SK-N-SH (cell line): ENCODE measurements at regions not wholly inside any gene's neighbourhood (a gene's known extent, or its start where the extent isn't known, plus 50 kb on each side); places are given as distances from the start of the nearest gene placed in this dataset.

ENCODE experiments used
- CTCF ChIA-PET: fragments of 300-600, 350-600 bp; formaldehyde crosslinking; extraction: SDS; loops from one replicate; lab custom pipeline; 2021; lab: Yijun Ruan, JAX
- POLR2A ChIA-PET: fragments of 350-600 bp; sonication (Branson Sonifier 250); formaldehyde crosslinking; extraction: SDS; loops from one replicate; lab custom pipeline; 2020; ENCODE audit warnings: antibody characterized with exemption, inconsistent platforms; lab: Yijun Ruan, JAX
- DNase-seq: peaks from one replicate; pipeline ENCODE4 v3.0.0; 2012
- H2AFZ ChIP-seq: fragments of 200-600 bp; sonication (generic); 2 replicates; pipeline ENCODE4 v1.8.1; 2016; ENCODE audit warnings: antibody characterized with exemption, mild to moderate bottlenecking, low read depth
- H3F3A ChIP-seq: fragments of 200-600 bp; sonication (generic); replicated peaks from 2 replicates; pipeline ENCODE3; 2016; ENCODE audit warnings: antibody characterized with exemption, mild to moderate bottlenecking; ENCODE audit not compliant: insufficient read depth
- H3K27ac ChIP-seq, 2 experiments: fragments of 200-500 bp in 1 of 2; fragments of 200-600 bp in 1 of 2; sonication (Bioruptor generic) in 1 of 2; sonication (generic), shearing (Covaris generic) in 1 of 2; 2 replicates each; pipeline versions ENCODE4 v1.5.1 to v1.6.1; 2014 to 2016; ENCODE audit warnings: low read depth in 2 of 2, inconsistent platforms in 1 of 2, low read length in 1 of 2, mild to moderate bottlenecking in 1 of 2, mixed read lengths in 1 of 2
- H3K27me3 ChIP-seq: fragments of 200-600 bp; sonication (generic), shearing (Covaris generic); 2 replicates; pipeline ENCODE4 v1.6.1; 2016; ENCODE audit warnings: mixed run types; ENCODE audit not compliant: insufficient read depth
- H3K36me3 ChIP-seq, 2 experiments: fragments of 200-500 bp in 1 of 2; fragments of 200-600 bp in 1 of 2; sonication (Bioruptor generic) in 1 of 2; sonication (generic) in 1 of 2; replicated peaks in 1 of 2; 2 replicates each; pipeline versions ENCODE3 to v1.5.1; 2014 to 2016; ENCODE audit warnings: low read length in 1 of 2, mild to moderate bottlenecking in 1 of 2; ENCODE audit not compliant: insufficient read depth in 2 of 2, control insufficient read depth in 1 of 2
- H3K4me1 ChIP-seq, 2 experiments: fragments of 200-500 bp in 1 of 2; fragments of 200-600 bp in 1 of 2; sonication (Bioruptor generic) in 1 of 2; sonication (generic), shearing (Covaris generic) in 1 of 2; 2 replicates each; pipeline versions ENCODE4 v1.5.1 to v1.6.1; 2014 to 2016; ENCODE audit warnings: low read depth in 1 of 2, low read length in 1 of 2, mixed run types in 1 of 2; ENCODE audit not compliant: insufficient read depth in 2 of 2, control insufficient read depth in 1 of 2
- H3K4me2 ChIP-seq: fragments of 200-600 bp; sonication (generic), shearing (Covaris generic); 2 replicates; pipeline ENCODE4 v1.6.1; 2017; ENCODE audit warnings: mixed run types
- H3K4me3 ChIP-seq, 2 experiments: fragments of 200-500 bp in 1 of 2; fragments of 200-600 bp in 1 of 2; sonication (Bioruptor generic) in 1 of 2; sonication (generic), shearing (Covaris generic) in 1 of 2; 2 replicates each; pipeline versions ENCODE4 v1.5.1 to v1.8.1; 2014 to 2016; ENCODE audit warnings: low read depth in 2 of 2, inconsistent platforms in 1 of 2, low read length in 1 of 2, mild to moderate bottlenecking in 1 of 2, mixed read lengths in 1 of 2, moderate library complexity in 1 of 2
- H3K79me2 ChIP-seq: fragments of 200-600 bp; sonication (generic); 2 replicates; pipeline ENCODE4 v1.8.1; 2017; ENCODE audit warnings: mild to moderate bottlenecking; ENCODE audit not compliant: insufficient read depth
- H3K9ac ChIP-seq: fragments of 200-600 bp; sonication (generic); 2 replicates; pipeline ENCODE4 v1.6.1; 2017; ENCODE audit warnings: mixed run types
- H3K9me2 ChIP-seq: fragments of 200-600 bp; sonication (generic); 2 replicates; pipeline ENCODE4 v1.6.1; 2017; ENCODE audit warnings: mixed run types
- H3K9me3 ChIP-seq: fragments of 200-600 bp; sonication (generic); 2 replicates; pipeline ENCODE4 v1.6.1; 2017; ENCODE audit warnings: mixed run types, mild to moderate bottlenecking, moderate library complexity
- H4K20me1 ChIP-seq: fragments of 200-600 bp; sonication (generic); 2 replicates; pipeline ENCODE4 v1.6.1; 2017; ENCODE audit warnings: mild to moderate bottlenecking, mixed run types; ENCODE audit not compliant: insufficient read depth
- FOSL2 ChIP-seq: IDR thresholded peaks from 2 replicates; pipeline ENCODE4 v1.4.0; 2012; ENCODE audit warnings: low read depth, mild to moderate bottlenecking, moderate library complexity, borderline replicate concordance
- FOXM1 ChIP-seq: IDR thresholded peaks from 2 replicates; pipeline ENCODE4 v1.4.0; 2012; ENCODE audit warnings: low read depth, mild to moderate bottlenecking
- GABPA ChIP-seq: IDR thresholded peaks from 2 replicates; pipeline ENCODE4 v1.4.0; 2012; ENCODE audit warnings: low read depth, mild to moderate bottlenecking
- JUND ChIP-seq: IDR thresholded peaks from 2 replicates; pipeline ENCODE4 v1.4.0; 2012
- RCOR1 ChIP-seq: fragments of 150-350 bp; IDR thresholded peaks from 2 replicates; pipeline ENCODE4 v1.6.1; 2017; ENCODE audit warnings: antibody characterized with exemption, low read length
- RFX5 ChIP-seq: IDR thresholded peaks from 2 replicates; pipeline ENCODE4 v1.6.1; 2012; ENCODE audit warnings: mild to moderate bottlenecking, improper control_type of control experiment, low read length
- SIN3A ChIP-seq: IDR thresholded peaks from 2 replicates; pipeline ENCODE4 v1.6.1; 2012; ENCODE audit warnings: low read depth, mild to moderate bottlenecking, low read length, moderate library complexity, borderline replicate concordance
- TAF1 ChIP-seq: IDR thresholded peaks from 2 replicates; pipeline ENCODE4 v1.6.1; 2012; ENCODE audit warnings: low read depth, mild to moderate bottlenecking, low read length, moderate library complexity, borderline replicate concordance
- TCF12 ChIP-seq: IDR thresholded peaks from 2 replicates; pipeline ENCODE4 v1.4.0; 2012
- WGBS: methylation state at CpG from one replicate; pipeline ENCODE4 v1.1.6; 2017; ENCODE audit warnings: low lambda C conversion rate; 5-methylcytosine and 5-hydroxymethylcytosine counted together
- TF ChIP-seq, protein P1 (sequence below): fragments of 200-600 bp; sonication (generic); IDR thresholded peaks from 2 replicates; pipeline ENCODE4 v1.6.1; 2017; ENCODE audit warnings: antibody characterized with exemption, mild to moderate bottlenecking, moderate library complexity
- TF ChIP-seq, protein P2 (sequence below): IDR thresholded peaks from 2 replicates; pipeline ENCODE4 v1.4.0; 2012; ENCODE audit warnings: low read depth, borderline replicate concordance
- TF ChIP-seq, protein P3 (sequence below): IDR thresholded peaks from 2 replicates; pipeline ENCODE4; 2012
- TF ChIP-seq, protein P4 (sequence below): fragments of 150-350 bp; IDR thresholded peaks from 2 replicates; pipeline ENCODE4 v1.6.1; 2017; ENCODE audit warnings: antibody characterized with exemption, low read length, low read depth, borderline replicate concordance

DNA sequence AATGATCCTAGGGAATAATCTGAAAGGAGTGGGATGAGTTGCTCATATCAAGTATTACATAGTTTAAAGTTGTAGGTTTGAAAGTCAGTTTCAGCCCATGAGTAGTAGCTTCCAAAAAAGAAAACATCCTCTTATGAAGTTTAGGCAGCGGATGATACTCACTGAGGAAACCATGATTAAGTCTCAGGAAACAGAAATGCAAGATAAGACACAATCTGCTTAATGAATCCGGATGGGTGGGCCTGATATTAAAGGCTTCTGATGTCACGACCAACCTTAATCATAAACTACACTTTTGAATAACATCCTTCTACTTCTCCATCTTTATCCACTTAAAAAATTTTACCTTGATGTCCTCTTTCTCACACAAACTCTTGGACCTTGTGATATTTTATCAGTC is 61.8 kb downstream of the S1PR1 start (continued):
- TF ChIP-seq TAF1 (no peak), FOSL2 (no peak), JUND (no peak), SIN3A (no peak), RFX5 (no peak)

DNA sequence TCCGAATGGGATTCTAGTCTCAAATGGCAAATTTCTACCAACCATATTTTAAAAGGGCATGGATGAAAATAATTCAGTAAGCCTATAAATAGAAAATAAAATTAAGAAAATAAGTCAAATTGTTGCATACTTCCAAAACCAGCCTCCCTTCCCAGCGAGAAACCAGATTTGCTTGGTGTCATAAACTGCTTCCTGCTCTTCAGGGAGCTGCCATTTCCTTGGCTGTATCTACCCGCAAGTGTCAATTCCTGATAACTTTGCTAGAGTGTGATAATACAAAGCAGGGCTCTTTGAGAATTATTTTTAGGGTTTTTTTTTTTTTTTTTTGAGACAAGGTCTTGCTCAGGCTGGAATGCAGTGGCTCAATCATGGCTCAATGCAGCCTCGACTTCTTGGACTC is 62.3 kb downstream of the S1PR1 start:
- Histone ChIP-seq H3K27me3 (no peaks in the 10 kb centered on the region), H4K20me1 (no peaks in the 10 kb centered on the region), H3K27ac (no peak overlapping the region), H3K9me3 (no peaks in the 10 kb centered on the region), H3K9ac (no peak overlapping the region), H3K4me2 (no peak overlapping the region), H3K4me3 (no peak overlapping the region), H3K79me2 (no peaks in the 10 kb centered on the region), H3F3A (peaks cover 23% of the 10 kb centered on the region), H3K4me1 (peaks cover 8 to 10% of the 10 kb centered on the region in 2 experiments; a peak in 3 of 4 replicates), H2AFZ (no peak overlapping the region), H3K36me3 (no peaks in the 10 kb centered on the region), H3K9me2 (no peaks in the 10 kb centered on the region)
- ChIA-PET POLR2A (no interaction called here), CTCF (interaction anchor here (5.9 kb wide), 1 partner anchor 9 kb away, joined by 61 read pairs; no protein-coding TSS in a partner anchor)
- WGBS = 78% methylated on average over 4 of the region's 4 CpGs
- no peak for DNase-seq
- TF ChIP-seq TCF12 (no peak), GABPA (no peak), RFX5 (no peak), RCOR1 (no peak), FOXM1 (no peak), TAF1 (no peak), FOSL2 (no peak), JUND (no peak)
- TF ChIP-seq, protein P1, sequence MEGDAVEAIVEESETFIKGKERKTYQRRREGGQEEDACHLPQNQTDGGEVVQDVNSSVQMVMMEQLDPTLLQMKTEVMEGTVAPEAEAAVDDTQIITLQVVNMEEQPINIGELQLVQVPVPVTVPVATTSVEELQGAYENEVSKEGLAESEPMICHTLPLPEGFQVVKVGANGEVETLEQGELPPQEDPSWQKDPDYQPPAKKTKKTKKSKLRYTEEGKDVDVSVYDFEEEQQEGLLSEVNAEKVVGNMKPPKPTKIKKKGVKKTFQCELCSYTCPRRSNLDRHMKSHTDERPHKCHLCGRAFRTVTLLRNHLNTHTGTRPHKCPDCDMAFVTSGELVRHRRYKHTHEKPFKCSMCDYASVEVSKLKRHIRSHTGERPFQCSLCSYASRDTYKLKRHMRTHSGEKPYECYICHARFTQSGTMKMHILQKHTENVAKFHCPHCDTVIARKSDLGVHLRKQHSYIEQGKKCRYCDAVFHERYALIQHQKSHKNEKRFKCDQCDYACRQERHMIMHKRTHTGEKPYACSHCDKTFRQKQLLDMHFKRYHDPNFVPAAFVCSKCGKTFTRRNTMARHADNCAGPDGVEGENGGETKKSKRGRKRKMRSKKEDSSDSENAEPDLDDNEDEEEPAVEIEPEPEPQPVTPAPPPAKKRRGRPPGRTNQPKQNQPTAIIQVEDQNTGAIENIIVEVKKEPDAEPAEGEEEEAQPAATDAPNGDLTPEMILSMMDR = no peak
- TF ChIP-seq, protein P2, sequence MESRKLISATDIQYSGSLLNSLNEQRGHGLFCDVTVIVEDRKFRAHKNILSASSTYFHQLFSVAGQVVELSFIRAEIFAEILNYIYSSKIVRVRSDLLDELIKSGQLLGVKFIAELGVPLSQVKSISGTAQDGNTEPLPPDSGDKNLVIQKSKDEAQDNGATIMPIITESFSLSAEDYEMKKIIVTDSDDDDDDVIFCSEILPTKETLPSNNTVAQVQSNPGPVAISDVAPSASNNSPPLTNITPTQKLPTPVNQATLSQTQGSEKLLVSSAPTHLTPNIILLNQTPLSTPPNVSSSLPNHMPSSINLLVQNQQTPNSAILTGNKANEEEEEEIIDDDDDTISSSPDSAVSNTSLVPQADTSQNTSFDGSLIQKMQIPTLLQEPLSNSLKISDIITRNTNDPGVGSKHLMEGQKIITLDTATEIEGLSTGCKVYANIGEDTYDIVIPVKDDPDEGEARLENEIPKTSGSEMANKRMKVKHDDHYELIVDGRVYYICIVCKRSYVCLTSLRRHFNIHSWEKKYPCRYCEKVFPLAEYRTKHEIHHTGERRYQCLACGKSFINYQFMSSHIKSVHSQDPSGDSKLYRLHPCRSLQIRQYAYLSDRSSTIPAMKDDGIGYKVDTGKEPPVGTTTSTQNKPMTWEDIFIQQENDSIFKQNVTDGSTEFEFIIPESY = no peak
- TF ChIP-seq, protein P3, sequence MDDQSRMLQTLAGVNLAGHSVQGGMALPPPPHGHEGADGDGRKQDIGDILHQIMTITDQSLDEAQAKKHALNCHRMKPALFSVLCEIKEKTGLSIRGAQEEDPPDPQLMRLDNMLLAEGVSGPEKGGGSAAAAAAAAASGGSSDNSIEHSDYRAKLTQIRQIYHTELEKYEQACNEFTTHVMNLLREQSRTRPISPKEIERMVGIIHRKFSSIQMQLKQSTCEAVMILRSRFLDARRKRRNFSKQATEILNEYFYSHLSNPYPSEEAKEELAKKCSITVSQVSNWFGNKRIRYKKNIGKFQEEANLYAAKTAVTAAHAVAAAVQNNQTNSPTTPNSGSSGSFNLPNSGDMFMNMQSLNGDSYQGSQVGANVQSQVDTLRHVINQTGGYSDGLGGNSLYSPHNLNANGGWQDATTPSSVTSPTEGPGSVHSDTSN = no peak
- TF ChIP-seq, protein P4, sequence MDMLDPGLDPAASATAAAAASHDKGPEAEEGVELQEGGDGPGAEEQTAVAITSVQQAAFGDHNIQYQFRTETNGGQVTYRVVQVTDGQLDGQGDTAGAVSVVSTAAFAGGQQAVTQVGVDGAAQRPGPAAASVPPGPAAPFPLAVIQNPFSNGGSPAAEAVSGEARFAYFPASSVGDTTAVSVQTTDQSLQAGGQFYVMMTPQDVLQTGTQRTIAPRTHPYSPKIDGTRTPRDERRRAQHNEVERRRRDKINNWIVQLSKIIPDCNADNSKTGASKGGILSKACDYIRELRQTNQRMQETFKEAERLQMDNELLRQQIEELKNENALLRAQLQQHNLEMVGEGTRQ = no peak
